Cardiac muscle cell (in vitro differentiated cells and primary cell): ENCODE measurements at regions not wholly inside any gene's neighbourhood (a gene's known extent, or its start where the extent isn't known, plus 50 kb on each side); places are given as distances from the start of the nearest gene placed in this dataset.

ENCODE experiments used
- DNase-seq, 2 donors: peaks; one replicate each; pipeline versions ENCODE4 v3.0.0 to v3.0.0-alpha.2; 2010 to 2017; ENCODE audit warnings: low read depth in 1 of 2, low spot score in 1 of 2
- H3K27ac ChIP-seq: fragments of 200-600 bp; sonication (generic); 2 replicates; pipeline ENCODE4 v1.5.1; 2016
- H3K27me3 ChIP-seq: fragments of 200-600 bp; sonication (generic); 2 replicates; pipeline ENCODE4 v1.6.0; 2016; ENCODE audit warnings: control low read depth
- H3K36me3 ChIP-seq: fragments of 200-600 bp; sonication (generic); 2 replicates; pipeline ENCODE4 v1.5.1; 2016; ENCODE audit warnings: control low read depth
- H3K4me1 ChIP-seq: fragments of 200-600 bp; sonication (generic); 2 replicates; pipeline ENCODE4 v1.8.1; 2017; ENCODE audit warnings: low read depth, mild to moderate bottlenecking, mixed run types
- H3K4me3 ChIP-seq: fragments of 200-600 bp; sonication (generic); 2 replicates; pipeline ENCODE4 v1.5.1; 2016; ENCODE audit warnings: mild to moderate bottlenecking
- H3K9me3 ChIP-seq: fragments of 200-600 bp; sonication (generic); 2 replicates; pipeline ENCODE4 v1.5.1; 2017; ENCODE audit warnings: low read depth, mild to moderate bottlenecking, control low read depth
- CTCF ChIP-seq: IDR thresholded peaks from 2 replicates; pipeline ENCODE4 v1.5.1; 2012; ENCODE audit warnings: low read depth, mild to moderate bottlenecking, low read length

GRCh38 chr11:119533462-119533861, 110.5 kb upstream of the THY1 start:
- Histone ChIP-seq H3K36me3 (no peaks in the 10 kb centered on the region), H3K27ac (no peak overlapping the region), H3K4me1 (peaks cover 8% of the 10 kb centered on the region), H3K27me3 (peaks cover 11% of the 10 kb centered on the region), H3K4me3 (no peak overlapping the region), H3K9me3 (no peaks in the 10 kb centered on the region)
- no peak for TF ChIP-seq CTCF
- DNase-seq = no peak

GRCh38 chr11:119532551-119532950, 109.6 kb upstream of the THY1 start:
- no peak for TF ChIP-seq CTCF
- Histone ChIP-seq H3K27ac (no peak overlapping the region), H3K9me3 (no peaks in the 10 kb centered on the region), H3K4me1 (peaks cover 8% of the 10 kb centered on the region), H3K27me3 (peaks cover 11% of the 10 kb centered on the region), H3K4me3 (no peak overlapping the region), H3K36me3 (no peaks in the 10 kb centered on the region)
- DNase-seq = no peak

- no peaks in the 10 kb centered on the region for H3K9me3 ChIP-seq
- DNase-seq = no peak
These were observed 108.7 kb upstream of the THY1 start for GRCh38 chr11:119531623-119532022.

GRCh38 chr11:119531056-119531455, 108.1 kb upstream of the THY1 start:
- no peak for TF ChIP-seq CTCF
- peaks cover 6% of the 10 kb centered on the region for H3K4me1 ChIP-seq
- no peak overlapping the region for H3K27ac ChIP-seq
- DNase-seq = no peak
- H3K9me3 ChIP-seq = no peaks in the 10 kb centered on the region
- H3K36me3 ChIP-seq = no peaks in the 10 kb centered on the region
- no peak overlapping the region for H3K4me3 ChIP-seq
- H3K27me3 ChIP-seq = peaks cover 11% of the 10 kb centered on the region

More at GRCh38 chr11:119531623-119532022, 108.7 kb upstream of the THY1 start:
- peaks cover 11% of the 10 kb centered on the region for H3K27me3 ChIP-seq
- H3K27ac ChIP-seq = no peak overlapping the region
- H3K36me3 ChIP-seq = no peaks in the 10 kb centered on the region
- peaks cover 6% of the 10 kb centered on the region for H3K4me1 ChIP-seq
- no peak overlapping the region for H3K4me3 ChIP-seq
- no peak for TF ChIP-seq CTCF

- Histone ChIP-seq H3K4me3 (no peak overlapping the region), H3K36me3 (no peaks in the 10 kb centered on the region), H3K9me3 (no peaks in the 10 kb centered on the region), H3K4me1 (peaks cover 6% of the 10 kb centered on the region), H3K27me3 (peaks cover 11% of the 10 kb centered on the region), H3K27ac (no peak overlapping the region)
- no peak for DNase-seq
- no peak for TF ChIP-seq CTCF
These were observed 107.5 kb upstream of the THY1 start for GRCh38 chr11:119530509-119530908.

- no peak for TF ChIP-seq CTCF
- H3K36me3 ChIP-seq = no peaks in the 10 kb centered on the region
These were observed 107.0 kb upstream of the THY1 start for GRCh38 chr11:119529936-119530335.

More at GRCh38 chr11:119529936-119530335, 107.0 kb upstream of the THY1 start:
- Histone ChIP-seq H3K4me1 (peaks cover 6% of the 10 kb centered on the region), H3K9me3 (no peaks in the 10 kb centered on the region), H3K27ac (no peak overlapping the region), H3K27me3 (peaks cover 11% of the 10 kb centered on the region), H3K4me3 (no peak overlapping the region)
- DNase-seq = no peak
